ENCODE measurements at regions not wholly inside any gene's neighbourhood (a gene's known extent, or its start where the extent isn't known, plus 50 kb on each side); places are given as distances from the start of the nearest gene placed in this dataset.

GRCh38 chr10:28883741-28884423 is 206.6 kb downstream of the BAMBI start:
- no peak overlapping the region for H2AFZ ChIP-seq (ENCODE audit: control insufficient read depth, low read depth, low read length)
- no TSS peak for BruUV-seq (replicated peaks)
- TF ChIP-seq PKNOX1 (IDR thresholded peaks at IDR 0.05): no peak
- H3K9me3 ChIP-seq (replicated peaks; ENCODE audit: control insufficient read depth, insufficient read depth, low read length): no peaks in the 10 kb centered on the region
- H3K27me3 ChIP-seq (replicated peaks in 1 of 2; ENCODE audit: control insufficient read depth in 2 of 2, insufficient read depth in 2 of 2, low read length in 1 of 2): no peaks in the 10 kb centered on the region
- H3K9ac ChIP-seq (ENCODE audit: control insufficient read depth, insufficient read depth, low read length): no peak overlapping the region
- H3K4me3 ChIP-seq: no peak overlapping the region
- ATAC-seq (no peak), DNase-seq (ENCODE audit: low read depth, low spot score) (no peak), FAIRE-seq (no peak)
- H3K36me3 ChIP-seq (ENCODE audit: control insufficient read depth in 2 of 2, insufficient read depth in 2 of 2, low read length in 1 of 2): no peaks in the 10 kb centered on the region
- ChIA-PET SMC1A (ENCODE audit: uncharacterized antibody, unreplicated experiment) (no interaction called here), POLR2A (no interaction called here), CTCF (no interaction called here), RAD21 (ENCODE audit: unreplicated experiment) (no interaction called here)
- in situ Hi-C loops (cut with MboI): no loop called here
- H3K4me2 ChIP-seq (ENCODE audit: control insufficient read depth, insufficient read depth): no peak overlapping the region
- intact Hi-C loops (cut with micrococcal nuclease; ENCODE audit: unreplicated experiment): no loop called here
- no peaks in the 10 kb centered on the region for H3K4me1 ChIP-seq (ENCODE audit: control insufficient read depth, insufficient read depth, low read length)
- WGBS (ENCODE audit: insufficient coverage, insufficient replicate concordance, low lambda C conversion rate, missing lambda C conversion rate): 50% methylated on average over 8 of the region's 8 CpGs
- H3K27ac ChIP-seq (ENCODE audit: control insufficient read depth, insufficient read depth): no peak overlapping the region
- no peaks in the 10 kb centered on the region for H3K79me2 ChIP-seq (ENCODE audit: control insufficient read depth, insufficient read depth, low read length)
- no peaks in the 10 kb centered on the region for H4K20me1 ChIP-seq (ENCODE audit: control insufficient read depth, insufficient read depth)

GRCh38 chr10:28890121-28890950 is 213.0 kb downstream of the BAMBI start:
- no peak overlapping the region for H3K9ac ChIP-seq (ENCODE audit: control insufficient read depth, insufficient read depth, low read length)
- intact Hi-C loops (cut with micrococcal nuclease; ENCODE audit: unreplicated experiment) (no loop called here), in situ Hi-C loops (cut with MboI) (no loop called here)
- H4K20me1 ChIP-seq (ENCODE audit: control insufficient read depth, insufficient read depth): no peaks in the 10 kb centered on the region
- WGBS (ENCODE audit: insufficient coverage, insufficient replicate concordance, low lambda C conversion rate, missing lambda C conversion rate): 7% methylated on average over 5 of the region's 5 CpGs
- FAIRE-seq (no peak), DNase-seq (ENCODE audit: low read depth, low spot score) (no peak), ATAC-seq (no peak; the same call in 2 of the 3 replicates)
- H3K27me3 ChIP-seq (replicated peaks in 1 of 2; ENCODE audit: control insufficient read depth in 2 of 2, insufficient read depth in 2 of 2, low read length in 1 of 2): no peaks in the 10 kb centered on the region; a peak in 1 of 4 replicates
- H3K9me3 ChIP-seq (replicated peaks; ENCODE audit: control insufficient read depth, insufficient read depth, low read length): no peaks in the 10 kb centered on the region
- ChIA-PET SMC1A (ENCODE audit: uncharacterized antibody, unreplicated experiment) (no interaction called here), RAD21 (ENCODE audit: unreplicated experiment) (no interaction called here), POLR2A (no interaction called here), CTCF (no interaction called here)
- no peak overlapping the region for H3K27ac ChIP-seq (ENCODE audit: control insufficient read depth, insufficient read depth)
- no peaks in the 10 kb centered on the region for H3K4me1 ChIP-seq (ENCODE audit: control insufficient read depth, insufficient read depth, low read length)
- H3K79me2 ChIP-seq (ENCODE audit: control insufficient read depth, insufficient read depth, low read length): no peaks in the 10 kb centered on the region
- TF ChIP-seq MYC (IDR thresholded peaks at IDR 0.05; ENCODE audit: insufficient read depth, insufficient read length, insufficient replicate concordance, low read length, severe bottlenecking) (no peak), PAX8 (IDR thresholded peaks at IDR 0.05) (no peak), E2F4 (IDR thresholded peaks at IDR 0.05; ENCODE audit: low read depth, low read length) (no peak), REST (IDR thresholded peaks at IDR 0.05; ENCODE audit: low read depth, low read length) (no peak)
- H3K4me3 ChIP-seq: no peak overlapping the region
- BruUV-seq (replicated peaks): no TSS peak
- H3K36me3 ChIP-seq (ENCODE audit: control insufficient read depth in 2 of 2, insufficient read depth in 2 of 2, low read length in 1 of 2): no peaks in the 10 kb centered on the region
- H3K4me2 ChIP-seq (ENCODE audit: control insufficient read depth, insufficient read depth): no peak overlapping the region
- no peak overlapping the region for H2AFZ ChIP-seq (ENCODE audit: control insufficient read depth, low read depth, low read length)

Data from GM12878 (cell line).